Endothelial cell of umbilical vein (primary cell): ENCODE measurements at regions not wholly inside any gene's neighbourhood (a gene's known extent, or its start where the extent isn't known, plus 50 kb on each side); places are given as distances from the start of the nearest gene placed in this dataset.

Experiments
- BruUV-seq: library from RNA; stranded (reverse); fragments of 400-500 nt; replicated peaks from 2 replicates; lab custom pipeline; 2021; lab: Mats Ljungman, UMichigan
- CTCF ChIA-PET: fragments of 300-600, 350-600 bp; sonication (Branson Sonifier 250); formaldehyde crosslinking; loops from one replicate; lab custom pipeline; 2021; ENCODE audit warnings: antibody characterized with exemption, inconsistent platforms; lab: Charles Lee
- POLR2A ChIA-PET: fragments of 300-600, 350-600 bp; sonication (Branson Sonifier 250); formaldehyde crosslinking; loops from one replicate; lab custom pipeline; 2021; ENCODE audit warnings: antibody characterized with exemption, inconsistent platforms; lab: Charles Lee
- DNase-seq: peaks from one replicate; pipeline ENCODE4 v3.0.0-alpha.2; 2011; ENCODE audit warnings: low read depth, low spot score
- FAIRE-seq: peaks from 2 replicates; lab custom pipeline; 2011; peaks lifted over from hg19 to GRCh38; lab: Jason Lieb, UNC
- H2AFZ ChIP-seq: 2 replicates; pipeline ENCODE4 v1.6.0; 2012; ENCODE audit warnings: low read depth, low read length, control low read depth, inconsistent platforms
- H3K27ac ChIP-seq: 2 replicates; pipeline ENCODE4 v1.5.1; 2011; ENCODE audit warnings: low read depth, mild to moderate bottlenecking, control low read depth, low read length, moderate library complexity; ENCODE audit not compliant: insufficient read depth
- H3K27me3 ChIP-seq, 2 experiments: 2 replicates each; pipeline versions ENCODE4 v1.6.0 to v1.6.1; 2011; ENCODE audit warnings: low read length in 2 of 2, mixed read lengths in 1 of 2; ENCODE audit not compliant: control insufficient read depth in 2 of 2, insufficient read depth in 2 of 2
- H3K36me3 ChIP-seq, 2 experiments: 2 replicates in 1 of 2; 3 replicates in 1 of 2; pipeline ENCODE4 v1.5.1; 2011; ENCODE audit warnings: low read length in 2 of 2, mild to moderate bottlenecking in 1 of 2, moderate library complexity in 1 of 2; ENCODE audit not compliant: control insufficient read depth in 2 of 2, insufficient read depth in 2 of 2; ENCODE audit errors: extremely low read depth in 1 of 2
- H3K4me1 ChIP-seq: 3 replicates; pipeline ENCODE4 v1.5.1; 2011; ENCODE audit warnings: mild to moderate bottlenecking, low read length; ENCODE audit not compliant: control insufficient read depth, insufficient read depth; ENCODE audit errors: extremely low read depth
- H3K4me2 ChIP-seq: 2 replicates; pipeline ENCODE4 v1.6.1; 2011; ENCODE audit warnings: low read length, control low read depth, mixed read lengths; ENCODE audit not compliant: insufficient read depth
- H3K4me3 ChIP-seq, 3 experiments: fragments of 200-600 bp in 1 of 3; sonication (generic), shearing (Covaris generic) in 1 of 3; replicated peaks in 1 of 3; 2 replicates each; pipeline ENCODE4 v1.5.1; 2011 to 2016; ENCODE audit warnings: control low read depth in 3 of 3, low read length in 3 of 3, mild to moderate bottlenecking in 2 of 3, inconsistent platforms in 1 of 3, low read depth in 1 of 3, moderate library complexity in 1 of 3; ENCODE audit not compliant: insufficient read depth in 1 of 3
- H3K79me2 ChIP-seq: 2 replicates; pipeline ENCODE4 v1.6.0; 2012; ENCODE audit warnings: low read length, inconsistent platforms; ENCODE audit not compliant: control insufficient read depth, insufficient read depth
- H3K9ac ChIP-seq: replicated peaks from 2 replicates; pipeline ENCODE3; 2011; ENCODE audit warnings: low read length, control low read depth; ENCODE audit not compliant: insufficient read depth; ENCODE audit errors: extremely low read depth
- H3K9me1 ChIP-seq: replicated peaks from 3 replicates; pipeline ENCODE4 v1.6.0; 2011; ENCODE audit warnings: mild to moderate bottlenecking, low read length; ENCODE audit not compliant: control insufficient read depth, insufficient read depth; ENCODE audit errors: extremely low read depth
- H3K9me3 ChIP-seq: replicated peaks from 2 replicates; pipeline ENCODE4 v1.5.1; 2012; ENCODE audit warnings: low read length, inconsistent platforms; ENCODE audit not compliant: control insufficient read depth, insufficient read depth
- H4K20me1 ChIP-seq: replicated peaks from 2 replicates; pipeline ENCODE3; 2011; ENCODE audit warnings: mild to moderate bottlenecking, low read length; ENCODE audit not compliant: control insufficient read depth, insufficient read depth; ENCODE audit errors: extremely low read depth
- EZH2 ChIP-seq: IDR thresholded peaks from 2 replicates; pipeline ENCODE4 v1.6.1; 2012; ENCODE audit warnings: borderline replicate concordance, low read depth, mild to moderate bottlenecking, moderate library complexity, low read length, inconsistent platforms; ENCODE audit not compliant: severe bottlenecking
- FOS ChIP-seq: IDR thresholded peaks from 2 replicates; pipeline ENCODE4 v1.6.1; 2011; ENCODE audit warnings: mild to moderate bottlenecking, low read length, moderate library complexity, borderline replicate concordance; ENCODE audit not compliant: insufficient read depth
- MYC ChIP-seq: IDR thresholded peaks from one replicate; pipeline ENCODE4 v1.6.1; 2011; ENCODE audit warnings: mild to moderate bottlenecking, low read depth, low read length
- POLR2A ChIP-seq: IDR thresholded peaks from 2 replicates; pipeline ENCODE4 v1.6.1; 2012; ENCODE audit warnings: low read depth, mild to moderate bottlenecking, control low read depth, low read length
- POLR2AphosphoS5 ChIP-seq: IDR thresholded peaks from 2 replicates; pipeline ENCODE4 v1.6.1; 2012; ENCODE audit warnings: low read depth, mild to moderate bottlenecking, control low read depth, low read length, moderate library complexity; ENCODE audit not compliant: insufficient read depth
- dilution Hi-C: fragments of 300-500 bp; cut with MboI; formaldehyde crosslinking; loops from one replicate; pipeline ENCODE4 v1.15.0; 2019; ENCODE audit warnings: low sequenced_read_pairs; ENCODE audit not compliant: extremely low pct_ligation_motif_present
- intact Hi-C: fragments of 100-400 bp; cut with micrococcal nuclease; formaldehyde crosslinking; loops from one replicate; pipeline ENCODE4 v1.10.0; 2022

- Histone ChIP-seq H3K27me3 (peaks cover 0 to 2% of the 10 kb centered on the region in 2 experiments), H2AFZ (no peak overlapping the region), H3K4me2 (no peak overlapping the region), H3K4me3 (no peak overlapping the region), H3K9ac (no peak overlapping the region), H3K27ac (no peak overlapping the region), H3K9me3 (no peaks in the 10 kb centered on the region), H3K36me3 (no peaks in the 10 kb centered on the region), H3K79me2 (no peaks in the 10 kb centered on the region), H3K9me1 (no peaks in the 10 kb centered on the region), H4K20me1 (no peaks in the 10 kb centered on the region), H3K4me1 (no peaks in the 10 kb centered on the region)
- intact Hi-C loops = loop anchor here (10.0 kb wide), 2 partner anchors 812 to 1748 kb away; no protein-coding TSS in a partner anchor
- CTCF ChIA-PET = interaction anchor here (0.7 to 1.5 kb wide), 3 partner anchors 769 to 1935 kb away, joined by 3 to 7 read pairs (median 5); no protein-coding TSS in a partner anchor
- dilution Hi-C loops = no loop called here
- POLR2A ChIA-PET = no interaction called here
- BruUV-seq = no TSS peak
- TF ChIP-seq EZH2 (no peak), MYC (no peak), FOS (no peak), POLR2A (no peak)
- no peak for DNase-seq
- FAIRE-seq = no peak
Observed at GRCh38 chr9:118596374-118597015, 772.7 kb downstream of the BRINP1 start.

GRCh38 chr9:118606668-118607067, 762.6 kb downstream of the BRINP1 start:
- H3K9me1 ChIP-seq = no peaks in the 10 kb centered on the region
- H3K4me2 ChIP-seq = no peak overlapping the region
- no peak for DNase-seq
- no peaks in the 10 kb centered on the region for H3K4me1 ChIP-seq
- no peaks in the 10 kb centered on the region for H3K9me3 ChIP-seq
- H3K79me2 ChIP-seq = no peaks in the 10 kb centered on the region
- intact Hi-C loops (no loop called here), dilution Hi-C loops (no loop called here)
- no peak overlapping the region for H3K9ac ChIP-seq
- FAIRE-seq = no peak
- BruUV-seq = no TSS peak
- POLR2A ChIA-PET = no interaction called here
- no peak for TF ChIP-seq POLR2AphosphoS5
- H4K20me1 ChIP-seq = no peaks in the 10 kb centered on the region
- no peak overlapping the region for H2AFZ ChIP-seq
- no peak overlapping the region for H3K4me3 ChIP-seq
- CTCF ChIA-PET = no interaction called here
- H3K27me3 ChIP-seq = no peaks in the 10 kb centered on the region
- no peaks in the 10 kb centered on the region for H3K36me3 ChIP-seq
- H3K27ac ChIP-seq = no peak overlapping the region
